ENCODE measurements at regions not wholly inside any gene's neighbourhood (a gene's known extent, or its start where the extent isn't known, plus 50 kb on each side); places are given as distances from the start of the nearest gene placed in this dataset.

DNA sequence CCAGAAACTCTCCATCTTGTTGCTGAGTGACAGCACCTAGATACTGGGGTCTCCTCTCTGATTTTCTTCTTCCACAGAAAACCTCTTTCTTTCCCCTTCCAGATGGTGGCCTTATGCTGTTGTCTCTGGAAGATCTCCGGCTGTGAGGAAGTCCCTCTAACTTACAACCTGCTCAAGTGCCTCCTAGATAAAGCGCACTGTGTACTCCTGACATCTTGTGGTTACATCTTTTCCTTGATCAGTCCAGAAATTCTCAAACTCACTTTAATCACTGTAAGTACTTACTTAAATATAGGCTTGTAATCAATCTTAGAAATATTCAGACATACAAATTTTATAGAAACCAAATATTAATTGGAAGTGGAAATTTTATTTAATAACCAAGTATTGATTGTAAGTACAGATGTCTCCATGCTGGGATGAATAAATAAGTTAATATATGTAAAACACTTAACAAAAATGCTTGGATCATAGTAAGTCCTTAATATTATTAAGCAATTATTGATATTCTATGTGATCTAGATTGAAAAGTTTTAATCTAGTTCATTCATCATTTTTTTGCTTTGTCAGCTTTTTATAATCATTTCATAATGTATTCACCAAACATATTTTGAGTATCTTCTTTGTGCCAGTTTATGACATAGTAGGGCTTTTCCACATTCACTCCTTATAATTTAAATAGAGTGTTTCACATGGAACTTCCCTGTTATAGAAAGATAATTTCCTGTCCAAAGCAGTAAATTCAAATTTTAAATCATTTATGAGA lies 1381.4 kb upstream of the CDH6 start:
- TF ChIP-seq CREB1 (IDR thresholded peaks at IDR 0.05), result no peak
- TF ChIP-seq HDAC6 (IDR thresholded peaks at IDR 0.05; ENCODE audit: low read depth, low read length), result no peak
- TF ChIP-seq, protein P1, sequence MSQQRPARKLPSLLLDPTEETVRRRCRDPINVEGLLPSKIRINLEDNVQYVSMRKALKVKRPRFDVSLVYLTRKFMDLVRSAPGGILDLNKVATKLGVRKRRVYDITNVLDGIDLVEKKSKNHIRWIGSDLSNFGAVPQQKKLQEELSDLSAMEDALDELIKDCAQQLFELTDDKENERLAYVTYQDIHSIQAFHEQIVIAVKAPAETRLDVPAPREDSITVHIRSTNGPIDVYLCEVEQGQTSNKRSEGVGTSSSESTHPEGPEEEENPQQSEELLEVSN (IDR thresholded peaks at IDR 0.05), result no peak
- TF ChIP-seq CTCF (IDR thresholded peaks at IDR 0.05; ENCODE audit: control extremely low read depth in 1 of 3, insufficient read depth in 1 of 3, low read depth in 1 of 3, low read length in 3 of 3), result peak in 1 of 3 experiments; percentile 23; a peak in 1 of 4 replicates
- no peak for TF ChIP-seq POLR2A (IDR thresholded peaks at IDR 0.05; ENCODE audit: control extremely low read depth in 1 of 2, low read depth in 2 of 2, low read length in 2 of 2)
- TF ChIP-seq EP300 (IDR thresholded peaks at IDR 0.05; ENCODE audit: borderline replicate concordance in 1 of 2, low read depth in 2 of 2, low read length in 2 of 2), result no peak
- TF ChIP-seq SP1 (IDR thresholded peaks at IDR 0.05; ENCODE audit: low read depth, low read length), result no peak
- no peak for TF ChIP-seq SIN3A (conservative IDR thresholded peaks at IDR 0.05 in 1 of 2, IDR thresholded peaks at IDR 0.05 in 1 of 2; ENCODE audit: low read depth in 1 of 2, low read length in 2 of 2)
- TF ChIP-seq JUND (IDR thresholded peaks at IDR 0.05; ENCODE audit: low read length), result no peak
- TF ChIP-seq SUZ12 (IDR thresholded peaks at IDR 0.05; ENCODE audit: low read length), result no peak
- no peak for TF ChIP-seq NRF1 (IDR thresholded peaks at IDR 0.05; ENCODE audit: low read depth, low read length)
- no peak for TF ChIP-seq GABPA (IDR thresholded peaks at IDR 0.05; ENCODE audit: borderline replicate concordance, insufficient read depth, low read length)
- TF ChIP-seq ZNF274 (IDR thresholded peaks at IDR 0.05; ENCODE audit: borderline replicate concordance, extremely low read depth, low read length), result no peak
- no peak for TF ChIP-seq ATF2 (IDR thresholded peaks at IDR 0.05; ENCODE audit: low read length)

Data from H1 (cell line).